KMS-11 (cell line): ENCODE measurements at regions not wholly inside any gene's neighbourhood (a gene's known extent, or its start where the extent isn't known, plus 50 kb on each side); places are given as distances from the start of the nearest gene placed in this dataset.

Experiments used
- H2AFZ ChIP-seq: fragments of 200-600 bp; sonication (generic); 2 replicates; pipeline ENCODE4 v1.6.1; 2016; ENCODE audit warnings: antibody characterized with exemption, mixed run types, low read depth
- H3K27ac ChIP-seq: fragments of 200-600 bp; sonication (generic); 2 replicates; pipeline ENCODE4 v1.6.1; 2016; ENCODE audit warnings: mild to moderate bottlenecking, mixed run types
- H3K27me3 ChIP-seq: fragments of 200-600 bp; sonication (generic); 2 replicates; pipeline ENCODE4 v1.6.1; 2017; ENCODE audit warnings: mild to moderate bottlenecking, low read depth, mixed run types, moderate library complexity; ENCODE audit not compliant: insufficient read depth
- H3K36me3 ChIP-seq: fragments of 200-600 bp; sonication (generic); 2 replicates; pipeline ENCODE4 v1.6.1; 2017; ENCODE audit warnings: mild to moderate bottlenecking, mixed run types; ENCODE audit not compliant: insufficient read depth
- H3K4me1 ChIP-seq: fragments of 200-600 bp; sonication (generic); 2 replicates; pipeline ENCODE4 v1.6.1; 2016; ENCODE audit warnings: mild to moderate bottlenecking, low read depth, mixed run types; ENCODE audit not compliant: poor library complexity, severe bottlenecking
- H3K4me2 ChIP-seq: fragments of 200-600 bp; sonication (generic); 2 replicates; pipeline ENCODE4 v1.7.0; 2016; ENCODE audit warnings: mild to moderate bottlenecking, mixed run types
- H3K4me3 ChIP-seq: fragments of 200-600 bp; sonication (generic); IDR thresholded peaks from 2 replicates; pipeline ENCODE4 v1.6.1; 2017; ENCODE audit warnings: low read depth, low read length, mixed read lengths; ENCODE audit not compliant: insufficient read depth
- H3K79me2 ChIP-seq: fragments of 200-600 bp; sonication (generic); 2 replicates; pipeline ENCODE4 v1.6.1; 2016; ENCODE audit warnings: low read depth, mixed run types; ENCODE audit not compliant: insufficient read depth
- H3K9ac ChIP-seq: fragments of 200-600 bp; sonication (generic); 2 replicates; pipeline ENCODE4 v1.6.1; 2016; ENCODE audit warnings: mild to moderate bottlenecking, mixed run types
- H4K20me1 ChIP-seq: fragments of 200-600 bp; sonication (generic); 2 replicates; pipeline ENCODE4 v1.6.1; 2016; ENCODE audit warnings: mild to moderate bottlenecking, mixed run types; ENCODE audit not compliant: insufficient read depth
- TF ChIP-seq, protein P1 (sequence below): fragments of 200-600 bp; sonication (generic); conservative IDR thresholded peaks from 2 replicates; pipeline ENCODE4 v1.6.1; 2017; ENCODE audit warnings: low read depth, mild to moderate bottlenecking, antibody characterized with exemption, low read length, moderate library complexity, mixed read lengths

DNA sequence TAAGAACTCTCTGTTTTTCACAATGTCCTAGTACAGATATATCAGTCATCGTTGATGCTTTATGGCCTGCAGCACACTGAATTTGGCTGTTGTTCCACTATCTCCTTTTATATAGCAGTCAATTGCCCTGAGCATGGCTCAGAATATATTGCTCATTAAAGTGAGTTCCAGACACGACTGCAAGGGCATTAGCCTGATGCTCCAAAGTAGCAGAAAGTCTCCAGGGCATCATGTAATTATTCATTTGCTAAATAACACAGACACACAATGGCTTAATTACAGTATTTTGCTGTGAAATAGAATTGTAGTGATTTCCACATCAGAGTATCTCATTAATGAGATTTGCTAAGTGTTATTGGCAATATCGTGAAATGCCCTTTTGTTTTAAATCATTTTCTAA lies 1167.5 kb downstream of the AACS start:
- Histone ChIP-seq H3K36me3 (no peaks in the 10 kb centered on the region), H4K20me1 (no peaks in the 10 kb centered on the region), H3K79me2 (no peaks in the 10 kb centered on the region), H2AFZ (no peak overlapping the region), H3K27me3 (no peaks in the 10 kb centered on the region), H3K4me1 (no peaks in the 10 kb centered on the region), H3K9ac (no peak overlapping the region), H3K27ac (no peak overlapping the region), H3K4me3 (no peak overlapping the region), H3K4me2 (no peak overlapping the region)
- TF ChIP-seq, protein P1, sequence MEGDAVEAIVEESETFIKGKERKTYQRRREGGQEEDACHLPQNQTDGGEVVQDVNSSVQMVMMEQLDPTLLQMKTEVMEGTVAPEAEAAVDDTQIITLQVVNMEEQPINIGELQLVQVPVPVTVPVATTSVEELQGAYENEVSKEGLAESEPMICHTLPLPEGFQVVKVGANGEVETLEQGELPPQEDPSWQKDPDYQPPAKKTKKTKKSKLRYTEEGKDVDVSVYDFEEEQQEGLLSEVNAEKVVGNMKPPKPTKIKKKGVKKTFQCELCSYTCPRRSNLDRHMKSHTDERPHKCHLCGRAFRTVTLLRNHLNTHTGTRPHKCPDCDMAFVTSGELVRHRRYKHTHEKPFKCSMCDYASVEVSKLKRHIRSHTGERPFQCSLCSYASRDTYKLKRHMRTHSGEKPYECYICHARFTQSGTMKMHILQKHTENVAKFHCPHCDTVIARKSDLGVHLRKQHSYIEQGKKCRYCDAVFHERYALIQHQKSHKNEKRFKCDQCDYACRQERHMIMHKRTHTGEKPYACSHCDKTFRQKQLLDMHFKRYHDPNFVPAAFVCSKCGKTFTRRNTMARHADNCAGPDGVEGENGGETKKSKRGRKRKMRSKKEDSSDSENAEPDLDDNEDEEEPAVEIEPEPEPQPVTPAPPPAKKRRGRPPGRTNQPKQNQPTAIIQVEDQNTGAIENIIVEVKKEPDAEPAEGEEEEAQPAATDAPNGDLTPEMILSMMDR, result no peak

DNA sequence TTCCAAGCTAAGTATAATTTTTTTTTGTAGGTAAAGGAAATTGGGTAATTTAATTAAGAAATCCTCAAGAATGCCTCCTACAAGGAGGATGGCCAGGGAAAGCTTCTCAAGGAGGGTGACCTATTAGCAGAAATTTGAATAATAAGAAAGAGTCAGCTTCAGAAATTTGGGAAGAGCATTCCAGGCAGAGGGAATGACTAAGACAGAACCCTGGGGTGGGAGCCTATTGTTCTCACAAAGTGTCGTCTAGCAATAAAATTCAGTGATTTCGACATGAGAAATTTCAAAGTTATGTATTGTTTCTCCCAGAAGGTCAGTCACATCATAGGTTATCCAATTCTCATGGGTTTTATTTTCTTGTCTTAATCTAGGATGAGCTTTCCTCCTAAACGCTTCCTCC lies 1168.4 kb downstream of the AACS start:
- Histone ChIP-seq H3K27me3 (no peaks in the 10 kb centered on the region), H4K20me1 (no peaks in the 10 kb centered on the region), H3K9ac (no peak overlapping the region), H3K27ac (no peak overlapping the region), H3K4me3 (no peak overlapping the region), H2AFZ (no peak overlapping the region), H3K4me1 (no peaks in the 10 kb centered on the region), H3K4me2 (no peak overlapping the region), H3K36me3 (no peaks in the 10 kb centered on the region), H3K79me2 (no peaks in the 10 kb centered on the region)
- TF ChIP-seq, protein P1, result no peak

DNA sequence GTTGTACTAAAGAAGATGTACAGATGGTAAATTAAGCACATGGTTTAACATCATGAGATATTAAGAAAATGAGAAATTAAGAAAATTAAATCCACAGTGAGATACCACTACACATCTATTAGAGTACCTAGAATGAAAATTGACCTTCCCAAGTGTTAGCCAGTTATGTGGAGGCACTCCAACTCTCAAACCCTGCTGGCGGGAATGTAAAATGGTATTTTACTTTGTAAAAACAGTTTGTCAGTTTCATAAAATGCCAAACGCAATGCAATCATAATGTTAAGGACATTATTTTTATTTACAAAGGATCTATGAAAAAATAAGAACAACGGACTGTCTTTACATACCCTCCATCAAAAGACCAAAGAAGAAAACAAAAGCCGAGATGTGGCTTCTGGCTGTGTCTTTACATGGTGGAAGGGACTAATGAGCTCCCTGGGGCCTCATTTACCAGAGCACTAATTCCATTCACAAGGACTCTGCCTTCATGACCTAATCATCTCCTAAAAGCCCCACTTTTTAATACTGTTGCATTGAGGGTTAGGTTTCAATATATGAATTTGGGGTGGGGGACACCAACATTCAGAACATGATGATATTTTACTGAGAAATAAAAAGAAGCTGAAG lies 1178.7 kb downstream of the AACS start:
- Histone ChIP-seq H3K9ac (no peak overlapping the region), H2AFZ (no peak overlapping the region), H3K27ac (no peak overlapping the region), H3K4me1 (no peaks in the 10 kb centered on the region), H4K20me1 (no peaks in the 10 kb centered on the region), H3K4me2 (no peak overlapping the region), H3K27me3 (no peaks in the 10 kb centered on the region), H3K79me2 (no peaks in the 10 kb centered on the region), H3K36me3 (no peaks in the 10 kb centered on the region), H3K4me3 (no peak overlapping the region)
- TF ChIP-seq, protein P1, result no peak

- no peak overlapping the region for H3K9ac ChIP-seq
- no peak overlapping the region for H3K4me3 ChIP-seq
- no peaks in the 10 kb centered on the region for H3K79me2 ChIP-seq
- H3K36me3 ChIP-seq, result no peaks in the 10 kb centered on the region
- no peaks in the 10 kb centered on the region for H3K27me3 ChIP-seq
- TF ChIP-seq, protein P1, result no peak
- no peak overlapping the region for H3K4me2 ChIP-seq
- H2AFZ ChIP-seq, result no peak overlapping the region
- no peaks in the 10 kb centered on the region for H3K4me1 ChIP-seq
- H4K20me1 ChIP-seq, result no peaks in the 10 kb centered on the region
- H3K27ac ChIP-seq, result no peak overlapping the region
These were observed 1182.7 kb downstream of the AACS start for GRCh38 chr12:126247936-126248335.
